Left ventricle myocardium superior (tissue), 1 donor: ENCODE measurements at regions not wholly inside any gene's neighbourhood (a gene's known extent, or its start where the extent isn't known, plus 50 kb on each side); places are given as distances from the start of the nearest gene placed in this dataset.
A peak's percentile ranks its signal among the peaks of the same experiment; 100 is the strongest.
"Not testable (repeated sequence)": the region's sequence is repeated elsewhere in the genome, so short reads cannot be mapped to it uniquely, and the experiment has no call there.

ENCODE experiments used
- ATAC-seq: fragments of 200-7000 bp; cut with Tn5 transposase; one replicate; pipeline ENCODE4 v1.9.1; 2020; ENCODE audit warnings: mild to moderate bottlenecking, moderate library complexity
- DNase-seq: peaks from one replicate; pipeline ENCODE4 v3.0.0-alpha.2; 2020
- intact Hi-C: fragments of 100-400 bp; cut with micrococcal nuclease; formaldehyde crosslinking; loops from one replicate; pipeline ENCODE4 v1.11.0; 2022
- donor health status: DM: no; HTN: yes; CAD: no; lungs with severe emphysema.

GRCh38 chr12:116444590-116444943 lies 114.6 kb upstream of the MAP1LC3B2 start:
- intact Hi-C loops = no loop called here
- ATAC-seq (no peak), DNase-seq (no peak)

DNA sequence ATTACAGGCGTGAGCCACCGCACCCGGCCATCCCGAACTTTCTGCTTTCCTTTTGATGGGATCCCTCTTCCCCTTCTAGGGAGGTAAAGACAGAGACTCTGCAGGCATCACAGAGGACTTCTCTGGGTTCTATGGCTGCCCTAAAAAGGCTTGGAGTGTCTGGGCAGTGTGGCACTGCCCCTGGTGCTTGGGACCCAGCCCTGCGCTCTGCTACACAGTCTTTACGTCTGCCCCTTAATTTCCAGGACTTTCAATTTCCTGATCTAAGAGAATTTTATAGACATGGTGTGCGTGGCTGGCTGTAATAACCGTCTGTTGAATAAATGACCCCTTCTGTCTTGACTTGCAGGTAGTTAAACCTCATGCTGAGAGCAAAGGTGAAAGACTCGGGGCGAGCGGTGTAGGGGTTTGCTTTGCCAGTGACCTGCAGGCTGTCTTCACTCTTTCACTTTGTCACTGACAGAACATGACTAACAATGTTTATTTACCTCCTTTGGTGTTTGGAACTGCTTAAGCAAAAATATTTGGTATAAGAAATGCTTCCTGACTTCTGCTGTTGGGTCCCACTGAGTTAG lies 110.9 kb upstream of the MAP1LC3B2 start:
- ATAC-seq (no peak), DNase-seq (no peak)
- intact Hi-C loops = no loop called here

- DNase-seq (no peak), ATAC-seq (no peak)
- intact Hi-C loops = no loop called here
Measured at GRCh38 chr12:116450406-116450910, 108.7 kb upstream of the MAP1LC3B2 start.

DNA sequence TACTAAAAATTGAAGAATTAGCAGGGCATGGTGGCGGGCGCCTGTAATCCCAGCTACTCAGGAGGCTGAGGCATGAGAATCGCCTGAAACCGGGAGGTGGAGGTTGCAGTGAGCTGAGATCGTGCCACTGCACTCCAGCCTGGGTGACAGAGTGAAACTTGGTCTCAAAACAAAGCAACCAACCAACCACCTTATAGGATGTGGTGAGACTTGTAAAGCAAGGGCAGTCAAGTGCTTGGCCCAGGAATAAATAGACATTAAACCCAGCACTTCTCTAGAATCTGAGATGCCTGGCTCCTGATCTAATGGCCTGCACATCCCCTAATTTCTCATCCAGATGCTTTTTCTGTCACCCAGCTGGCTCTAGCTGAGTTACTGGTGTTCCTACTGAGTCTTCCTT lies 106.2 kb upstream of the MAP1LC3B2 start:
- DNase-seq, ATAC-seq, intact Hi-C loops: not testable (repeated sequence)

DNA sequence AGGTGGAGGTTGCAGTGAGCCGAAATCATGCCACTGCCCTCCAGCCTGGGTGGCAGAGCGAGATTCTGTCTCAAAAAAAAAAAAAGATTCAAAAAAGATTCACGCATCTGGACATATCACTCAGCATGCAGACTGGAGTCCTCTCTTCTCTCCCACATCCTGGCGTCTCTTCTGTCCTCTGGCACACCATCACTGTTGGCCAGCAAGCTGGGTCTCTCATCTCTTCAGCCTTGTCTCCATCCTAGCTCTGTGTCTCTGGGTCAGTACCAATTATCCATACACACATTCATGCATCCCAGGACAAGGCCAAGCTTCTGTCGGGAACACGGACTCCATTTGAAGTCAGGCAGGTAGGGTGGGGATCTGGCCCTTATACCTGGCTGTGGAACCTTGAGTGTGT lies 105.5 kb upstream of the MAP1LC3B2 start:
- no peak for ATAC-seq
- intact Hi-C loops = no loop called here

DNA sequence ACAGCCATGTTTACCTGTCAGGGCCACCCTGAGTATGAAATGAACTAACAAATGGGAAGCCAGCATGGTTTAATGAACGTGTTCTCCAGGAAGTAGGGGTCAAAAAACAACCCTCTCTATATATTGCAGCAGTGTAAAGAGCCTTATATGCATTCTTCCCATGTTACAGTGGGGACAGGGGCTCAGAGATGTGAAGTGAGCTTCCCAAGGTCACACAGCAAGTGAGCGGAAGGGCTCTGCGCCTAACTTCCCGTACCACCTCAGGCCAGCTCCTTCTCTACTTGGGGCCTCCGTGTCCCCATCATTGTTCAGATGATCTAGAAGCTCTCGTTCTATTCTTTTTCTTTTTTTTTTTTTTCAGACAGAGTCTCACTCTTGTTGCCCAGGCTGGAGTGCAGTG lies 105.1 kb upstream of the MAP1LC3B2 start:
- ATAC-seq = no peak
- no peak for DNase-seq
- intact Hi-C loops = no loop called here

More for the DNA sequence above, 105.5 kb upstream of the MAP1LC3B2 start:
- no peak for DNase-seq

GRCh38 chr12:116454950-116455447 lies 104.2 kb upstream of the MAP1LC3B2 start:
- intact Hi-C loops = no loop called here
- DNase-seq = no peak
- peak; percentile 4 for ATAC-seq

DNA sequence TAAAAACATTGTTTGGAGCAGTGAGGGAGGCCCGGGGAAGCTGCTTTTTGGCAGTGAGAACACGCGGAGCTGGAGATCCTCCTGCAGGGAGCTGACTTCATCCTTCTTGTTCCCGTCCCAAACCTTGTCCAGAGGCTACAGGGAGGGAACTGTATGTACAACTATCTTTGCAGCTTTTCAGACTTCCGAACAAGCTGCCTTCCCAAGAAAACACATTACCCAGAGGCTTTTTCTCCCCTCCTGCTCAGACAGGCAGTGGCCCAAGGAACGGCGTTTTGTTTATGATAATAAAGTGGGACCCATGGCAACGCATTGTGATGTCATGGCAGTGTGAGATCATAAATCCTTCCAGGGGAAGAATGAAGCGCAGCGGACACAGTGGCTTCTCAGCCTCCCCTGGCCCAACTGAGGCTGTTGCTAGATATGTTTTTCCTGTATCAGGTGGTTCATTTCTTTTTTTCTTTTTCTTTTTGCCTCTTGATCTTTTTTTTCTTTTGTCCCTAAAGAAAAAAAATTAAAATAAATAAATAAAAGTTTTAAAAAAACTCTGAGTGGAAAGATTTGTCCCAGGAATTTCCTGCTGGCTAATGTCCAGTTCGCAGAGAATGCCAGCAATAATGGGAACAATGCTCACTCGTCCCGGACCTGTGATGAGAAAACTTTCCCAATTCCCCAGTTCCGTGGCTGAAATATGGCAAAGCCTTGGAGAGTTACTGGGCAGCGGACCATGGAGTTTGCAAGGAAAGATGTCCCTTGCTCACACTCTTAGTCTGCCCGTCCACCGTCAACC lies 103.4 kb upstream of the MAP1LC3B2 start:
- ATAC-seq (peak; percentile 93), DNase-seq (peak; percentile 74)
- intact Hi-C loops = no loop called here

- peak; percentile 31 for DNase-seq
- intact Hi-C loops = no loop called here
- ATAC-seq = peak; percentile 32
Measured at GRCh38 chr12:116456330-116457082, 102.7 kb upstream of the MAP1LC3B2 start.

- intact Hi-C loops = no loop called here
- no peak for DNase-seq
- ATAC-seq = no peak
Measured at GRCh38 chr12:116458492-116458891, 100.7 kb upstream of the MAP1LC3B2 start.

- DNase-seq (no peak), ATAC-seq (no peak)
- intact Hi-C loops = no loop called here
Measured at GRCh38 chr12:116459011-116459875, 99.9 kb upstream of the MAP1LC3B2 start.

DNA sequence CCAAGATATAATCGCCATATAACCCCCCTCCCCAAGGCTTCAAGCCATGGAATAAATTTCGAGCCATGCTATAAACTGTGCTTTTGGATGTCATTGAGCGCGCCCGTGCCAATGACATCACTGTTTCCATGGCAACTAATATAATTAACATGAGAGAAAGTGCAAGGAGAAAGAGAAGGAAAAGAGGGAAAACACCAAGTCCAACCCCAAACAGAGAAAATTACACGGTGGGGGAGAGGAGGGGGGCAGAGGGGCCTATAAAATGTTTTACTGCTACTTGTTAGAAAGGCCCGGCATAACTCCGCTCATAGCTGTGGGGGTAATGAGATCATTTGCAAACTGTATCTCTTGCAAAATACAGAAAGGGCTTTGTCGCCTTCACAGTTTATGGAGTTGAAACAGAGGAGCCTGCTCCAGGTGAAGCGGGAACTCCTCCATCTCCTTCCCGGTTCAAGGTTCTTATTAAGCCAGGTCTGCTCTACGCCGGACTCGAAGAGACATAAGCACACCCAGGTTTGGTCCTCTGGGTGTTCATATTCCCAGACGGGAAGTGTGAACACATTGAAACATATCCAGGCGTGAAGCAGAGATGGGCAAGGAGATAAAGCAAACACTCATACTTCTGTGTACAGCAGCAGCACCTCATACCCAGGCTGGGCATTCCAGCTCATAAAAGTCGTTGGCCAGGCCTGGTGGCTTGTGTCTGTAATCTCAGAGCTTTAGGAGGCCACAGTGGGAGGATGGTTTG lies 99.1 kb upstream of the MAP1LC3B2 start:
- ATAC-seq (no peak), DNase-seq (no peak)
- intact Hi-C loops = no loop called here

DNA sequence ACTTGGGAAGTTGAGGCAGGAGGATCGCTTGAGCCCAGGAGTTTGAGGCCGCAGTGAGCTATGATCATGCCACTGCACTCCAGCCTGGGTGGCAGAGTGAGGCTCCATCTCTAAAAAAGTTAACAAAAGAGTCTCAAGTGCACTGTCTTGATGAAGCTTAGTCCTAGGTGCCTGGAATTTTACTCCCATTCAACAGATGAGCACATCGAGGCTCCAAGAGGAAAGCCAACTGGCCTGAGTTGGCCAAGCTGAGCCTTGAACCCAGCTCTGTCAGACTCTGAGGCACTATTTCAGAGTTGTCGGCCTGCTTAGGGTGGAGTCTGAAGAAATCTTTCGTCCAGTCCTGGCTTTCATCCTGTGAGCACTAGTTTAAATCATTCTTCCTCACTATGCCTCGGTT lies 98.1 kb upstream of the MAP1LC3B2 start:
- no peak for DNase-seq
- intact Hi-C loops = no loop called here
- no peak for ATAC-seq

DNA sequence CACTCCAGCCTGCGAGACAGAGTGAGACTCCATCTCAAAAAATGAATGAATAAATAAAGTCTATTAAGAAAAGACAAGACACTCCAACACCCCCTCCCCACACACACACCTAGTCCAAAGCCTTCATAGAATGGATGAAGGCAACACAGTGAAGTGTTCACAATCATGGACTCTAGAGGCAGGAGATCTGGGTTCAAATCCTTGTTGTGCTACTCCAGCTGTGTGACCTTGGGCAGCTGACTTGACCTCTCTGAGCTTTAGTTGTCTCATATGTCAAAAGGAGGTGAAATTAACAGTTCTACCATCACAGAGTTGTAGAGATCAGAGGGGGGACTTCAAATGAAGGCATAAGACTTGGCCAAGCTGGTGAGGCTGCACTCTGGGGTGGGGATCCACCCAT lies 95.8 kb upstream of the MAP1LC3B2 start:
- ATAC-seq (no peak), DNase-seq (no peak)
- intact Hi-C loops = no loop called here

- intact Hi-C loops = no loop called here
- DNase-seq = no peak
- no peak for ATAC-seq
Measured at GRCh38 chr12:116465407-116465806, 93.8 kb upstream of the MAP1LC3B2 start.

DNA sequence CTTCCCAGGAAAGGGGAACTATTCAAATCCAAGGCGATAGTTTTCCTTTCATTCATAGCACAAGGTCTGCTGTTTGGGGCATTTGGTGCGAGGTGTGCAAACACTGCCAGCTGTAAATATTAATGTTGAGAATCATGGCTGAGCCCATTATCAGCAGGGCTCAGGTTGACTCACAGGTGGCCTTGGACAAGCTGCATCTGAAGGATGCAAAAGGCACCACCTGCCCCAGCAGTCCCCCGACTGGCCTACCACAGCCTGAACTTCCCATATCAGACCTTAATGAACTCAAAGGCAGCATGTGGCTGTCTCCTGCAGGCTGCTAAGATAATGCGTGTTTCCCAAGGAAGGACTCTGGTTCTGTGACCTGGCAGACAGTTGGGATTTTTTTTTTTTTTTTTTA lies 93.3 kb upstream of the MAP1LC3B2 start:
- intact Hi-C loops = no loop called here
- ATAC-seq (no peak), DNase-seq (no peak)

- intact Hi-C loops = no loop called here
- no peak for ATAC-seq
Measured at GRCh38 chr12:116466536-116466935, 92.6 kb upstream of the MAP1LC3B2 start.

GRCh38 chr12:116469344-116469743 lies 89.8 kb upstream of the MAP1LC3B2 start:
- no peak for DNase-seq
- intact Hi-C loops = no loop called here
- ATAC-seq = no peak

More at GRCh38 chr12:116466536-116466935, 92.6 kb upstream of the MAP1LC3B2 start:
- no peak for DNase-seq
